ENCODE measurements at regions not wholly inside any gene's neighbourhood (a gene's known extent, or its start where the extent isn't known, plus 50 kb on each side); places are given as distances from the start of the nearest gene placed in this dataset.

DNA sequence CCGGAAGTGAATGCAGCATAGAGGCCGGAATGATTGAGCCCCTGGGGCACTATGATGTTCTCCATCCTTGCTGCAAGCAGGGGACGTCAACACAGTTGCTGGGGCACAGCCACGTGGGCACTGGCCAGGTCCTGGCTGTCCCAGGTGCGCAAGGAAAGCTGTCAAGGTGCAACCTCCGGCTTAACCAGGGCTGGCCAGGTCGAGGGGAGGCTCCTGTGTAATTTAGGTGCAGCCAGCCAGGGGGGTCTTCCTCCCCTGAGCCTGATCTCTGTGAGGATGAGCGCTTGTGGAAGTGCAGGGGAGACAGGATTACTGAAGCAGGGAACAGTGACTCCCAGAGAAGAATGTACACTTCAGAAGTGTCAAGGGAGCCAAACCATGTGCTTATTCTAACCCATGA lies 852.8 kb upstream of the TMEM132C start:
- H4K20me1 ChIP-seq (replicated peaks; ENCODE audit: control insufficient read depth, extremely low read depth, insufficient read depth, low read length): no peaks in the 10 kb centered on the region
- FAIRE-seq (no peak), DNase-seq (ENCODE audit: low read depth, low spot score) (no peak)
- dilution Hi-C loops (cut with MboI; ENCODE audit: extremely low pct_ligation_motif_present, low sequenced_read_pairs): no loop called here
- no peaks in the 10 kb centered on the region for H3K27me3 ChIP-seq (ENCODE audit: control insufficient read depth in 2 of 2, insufficient read depth in 2 of 2, low read length in 2 of 2)
- TF ChIP-seq JUN (IDR thresholded peaks at IDR 0.05; ENCODE audit: borderline replicate concordance, insufficient read depth, insufficient read length, low read depth) (no peak), EZH2 (IDR thresholded peaks at IDR 0.05; ENCODE audit: borderline replicate concordance, low read depth, low read length, severe bottlenecking) (no peak), POLR2AphosphoS5 (IDR thresholded peaks at IDR 0.05; ENCODE audit: insufficient read depth, low read depth, low read length) (no peak)
- TF ChIP-seq, protein P1, sequence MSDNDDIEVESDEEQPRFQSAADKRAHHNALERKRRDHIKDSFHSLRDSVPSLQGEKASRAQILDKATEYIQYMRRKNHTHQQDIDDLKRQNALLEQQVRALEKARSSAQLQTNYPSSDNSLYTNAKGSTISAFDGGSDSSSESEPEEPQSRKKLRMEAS (IDR thresholded peaks at IDR 0.05; ENCODE audit: insufficient read depth, insufficient read length): no peak
- H3K9me1 ChIP-seq (replicated peaks; ENCODE audit: control insufficient read depth, extremely low read depth, insufficient read depth, low read length): no peaks in the 10 kb centered on the region
- BruUV-seq (replicated peaks): no TSS peak
- intact Hi-C loops (cut with micrococcal nuclease): no loop called here
- no peaks in the 10 kb centered on the region for H3K4me1 ChIP-seq (ENCODE audit: control insufficient read depth, extremely low read depth, insufficient read depth, low read length)
- H2AFZ ChIP-seq (ENCODE audit: low read depth, low read length): no peak overlapping the region
- peaks cover 6% of the 10 kb centered on the region for H3K9me3 ChIP-seq (replicated peaks; ENCODE audit: control insufficient read depth, insufficient read depth, low read length)
- ChIA-PET CTCF (no interaction called here), POLR2A (no interaction called here)
- no peaks in the 10 kb centered on the region for H3K36me3 ChIP-seq (ENCODE audit: control insufficient read depth in 2 of 2, extremely low read depth in 1 of 2, insufficient read depth in 2 of 2, low read length in 2 of 2)
- no peak overlapping the region for H3K27ac ChIP-seq (ENCODE audit: insufficient read depth, low read depth, low read length)
- no peak overlapping the region for H3K4me2 ChIP-seq (ENCODE audit: insufficient read depth, low read length)
- no peak overlapping the region for H3K4me3 ChIP-seq (replicated peaks in 1 of 3; ENCODE audit: insufficient read depth in 1 of 3, low read depth in 1 of 3, low read length in 3 of 3)
- no peak overlapping the region for H3K9ac ChIP-seq (replicated peaks; ENCODE audit: extremely low read depth, insufficient read depth, low read length)
- no peaks in the 10 kb centered on the region for H3K79me2 ChIP-seq (ENCODE audit: control insufficient read depth, insufficient read depth, low read length)

DNA sequence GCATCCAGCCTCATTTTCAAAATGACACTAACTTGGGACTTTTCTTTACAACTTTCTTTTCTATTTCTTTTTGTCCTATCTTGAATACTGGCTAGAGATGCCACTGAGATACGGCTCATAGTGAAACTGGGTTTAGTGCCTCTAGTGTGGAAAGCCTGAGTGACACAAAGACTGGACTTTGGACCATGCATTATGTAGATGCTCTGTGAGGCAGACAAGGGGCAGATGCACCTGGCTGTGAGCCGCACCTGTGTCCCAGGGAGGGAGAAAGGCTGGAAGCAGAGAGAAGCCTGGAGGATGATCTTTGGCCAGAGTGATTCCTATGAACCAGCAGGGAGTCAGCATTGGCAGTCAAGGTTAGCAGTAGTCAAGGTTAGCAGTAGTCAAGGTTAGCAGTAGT lies 852.3 kb upstream of the TMEM132C start:
- Histone ChIP-seq H3K9me1 (replicated peaks; ENCODE audit: control insufficient read depth, extremely low read depth, insufficient read depth, low read length) (no peaks in the 10 kb centered on the region), H3K79me2 (ENCODE audit: control insufficient read depth, insufficient read depth, low read length) (no peaks in the 10 kb centered on the region), H3K9ac (replicated peaks; ENCODE audit: extremely low read depth, insufficient read depth, low read length) (no peak overlapping the region), H3K4me3 (replicated peaks in 1 of 3; ENCODE audit: insufficient read depth in 1 of 3, low read depth in 1 of 3, low read length in 3 of 3) (no peak overlapping the region), H3K4me2 (ENCODE audit: insufficient read depth, low read length) (no peak overlapping the region), H3K27ac (ENCODE audit: insufficient read depth, low read depth, low read length) (no peak overlapping the region), H4K20me1 (replicated peaks; ENCODE audit: control insufficient read depth, extremely low read depth, insufficient read depth, low read length) (no peaks in the 10 kb centered on the region), H3K4me1 (ENCODE audit: control insufficient read depth, extremely low read depth, insufficient read depth, low read length) (no peaks in the 10 kb centered on the region), H2AFZ (ENCODE audit: low read depth, low read length) (no peak overlapping the region), H3K36me3 (ENCODE audit: control insufficient read depth in 2 of 2, extremely low read depth in 1 of 2, insufficient read depth in 2 of 2, low read length in 2 of 2) (no peaks in the 10 kb centered on the region), H3K9me3 (replicated peaks; ENCODE audit: control insufficient read depth, insufficient read depth, low read length) (peaks cover 6% of the 10 kb centered on the region), H3K27me3 (ENCODE audit: control insufficient read depth in 2 of 2, insufficient read depth in 2 of 2, low read length in 2 of 2) (no peaks in the 10 kb centered on the region)
- dilution Hi-C loops (cut with MboI; ENCODE audit: extremely low pct_ligation_motif_present, low sequenced_read_pairs) (no loop called here), intact Hi-C loops (cut with micrococcal nuclease) (no loop called here)
- BruUV-seq (replicated peaks): no TSS peak
- CTCF ChIA-PET: no interaction called here
- TF ChIP-seq POLR2A (IDR thresholded peaks at IDR 0.05; ENCODE audit: low read depth, low read length) (no peak), MYC (IDR thresholded peaks at IDR 0.05; ENCODE audit: low read depth, low read length) (no peak), FOS (IDR thresholded peaks at IDR 0.05; ENCODE audit: borderline replicate concordance, insufficient read depth, low read length) (no peak), POLR2AphosphoS5 (IDR thresholded peaks at IDR 0.05; ENCODE audit: insufficient read depth, low read depth, low read length) (no peak), JUN (IDR thresholded peaks at IDR 0.05; ENCODE audit: borderline replicate concordance, insufficient read depth, insufficient read length, low read depth) (no peak), EZH2 (IDR thresholded peaks at IDR 0.05; ENCODE audit: borderline replicate concordance, low read depth, low read length, severe bottlenecking) (no peak), GATA2 (IDR thresholded peaks at IDR 0.05; ENCODE audit: insufficient read depth, insufficient read length, low read depth, low read length) (no peak)
- TF ChIP-seq, protein P1 (IDR thresholded peaks at IDR 0.05; ENCODE audit: insufficient read depth, insufficient read length): no peak
- TF ChIP-seq, protein P2, sequence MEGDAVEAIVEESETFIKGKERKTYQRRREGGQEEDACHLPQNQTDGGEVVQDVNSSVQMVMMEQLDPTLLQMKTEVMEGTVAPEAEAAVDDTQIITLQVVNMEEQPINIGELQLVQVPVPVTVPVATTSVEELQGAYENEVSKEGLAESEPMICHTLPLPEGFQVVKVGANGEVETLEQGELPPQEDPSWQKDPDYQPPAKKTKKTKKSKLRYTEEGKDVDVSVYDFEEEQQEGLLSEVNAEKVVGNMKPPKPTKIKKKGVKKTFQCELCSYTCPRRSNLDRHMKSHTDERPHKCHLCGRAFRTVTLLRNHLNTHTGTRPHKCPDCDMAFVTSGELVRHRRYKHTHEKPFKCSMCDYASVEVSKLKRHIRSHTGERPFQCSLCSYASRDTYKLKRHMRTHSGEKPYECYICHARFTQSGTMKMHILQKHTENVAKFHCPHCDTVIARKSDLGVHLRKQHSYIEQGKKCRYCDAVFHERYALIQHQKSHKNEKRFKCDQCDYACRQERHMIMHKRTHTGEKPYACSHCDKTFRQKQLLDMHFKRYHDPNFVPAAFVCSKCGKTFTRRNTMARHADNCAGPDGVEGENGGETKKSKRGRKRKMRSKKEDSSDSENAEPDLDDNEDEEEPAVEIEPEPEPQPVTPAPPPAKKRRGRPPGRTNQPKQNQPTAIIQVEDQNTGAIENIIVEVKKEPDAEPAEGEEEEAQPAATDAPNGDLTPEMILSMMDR (IDR thresholded peaks at IDR 0.05; ENCODE audit: extremely low read depth in 1 of 2, insufficient read depth in 1 of 2, low read depth in 1 of 2, low read length in 2 of 2): no peak
- POLR2A ChIA-PET: no interaction called here
- FAIRE-seq: no peak
- DNase-seq (ENCODE audit: low read depth, low spot score): no peak

All from endothelial cell of umbilical vein (primary cell).